NCI-H510A (cell line): ENCODE measurements at regions not wholly inside any gene's neighbourhood (a gene's known extent, or its start where the extent isn't known, plus 50 kb on each side); places are given as distances from the start of the nearest gene placed in this dataset.
"Not testable (repeated sequence)": the region's sequence is repeated elsewhere in the genome, so short reads cannot be mapped to it uniquely, and the experiment has no call there.

Experiments
- DNase-seq: peaks from one replicate; lab custom pipeline; 2025; lab: John Stamatoyannopoulos, UW

GRCh38 chr3:150357923-150358607, 50.0 kb upstream of the TSC22D2 start:
- DNase-seq = no peak

- no peak for DNase-seq
Measured at GRCh38 chr3:150357140-150357539, 51.0 kb upstream of the TSC22D2 start.

- DNase-seq = no peak
Measured at GRCh38 chr3:150355574-150355973, 52.5 kb upstream of the TSC22D2 start.

GRCh38 chr3:150352931-150353330, 55.2 kb upstream of the TSC22D2 start:
- DNase-seq = no peak

GRCh38 chr3:150351398-150351797, 56.7 kb upstream of the TSC22D2 start:
- DNase-seq = no peak

- no peak for DNase-seq
Measured at GRCh38 chr3:150349314-150350097, 58.6 kb upstream of the TSC22D2 start.

- DNase-seq = no peak
Measured at GRCh38 chr3:150348500-150348899, 59.6 kb upstream of the TSC22D2 start.

- DNase-seq = no peak
Measured at GRCh38 chr3:150346981-150347863, 60.9 kb upstream of the TSC22D2 start.

- DNase-seq = no peak
Measured at GRCh38 chr3:150346266-150346665, 61.8 kb upstream of the TSC22D2 start.

GRCh38 chr3:150345021-150345538, 63.0 kb upstream of the TSC22D2 start:
- no peak for DNase-seq

GRCh38 chr3:150344079-150344759, 63.9 kb upstream of the TSC22D2 start:
- DNase-seq = no peak

GRCh38 chr3:150342896-150343467, 65.1 kb upstream of the TSC22D2 start:
- no peak for DNase-seq

- no peak for DNase-seq
Measured at GRCh38 chr3:150341891-150342290, 66.2 kb upstream of the TSC22D2 start.

- not testable (repeated sequence) for DNase-seq
Measured at GRCh38 chr3:150336363-150336762, 71.7 kb upstream of the TSC22D2 start.

GRCh38 chr3:150335631-150336030, 72.5 kb upstream of the TSC22D2 start:
- no peak for DNase-seq

- DNase-seq = no peak
Measured at GRCh38 chr3:150334974-150335373, 73.1 kb upstream of the TSC22D2 start.

GRCh38 chr3:150333477-150333876, 74.6 kb upstream of the TSC22D2 start:
- no peak for DNase-seq

GRCh38 chr3:150331978-150332568, 76.0 kb upstream of the TSC22D2 start:
- DNase-seq = no peak

GRCh38 chr3:150330872-150331271, 77.2 kb upstream of the TSC22D2 start:
- peak; percentile 17 for DNase-seq

- DNase-seq = no peak
Measured at GRCh38 chr3:150330174-150330573, 77.9 kb upstream of the TSC22D2 start.

- no peak for DNase-seq
Measured at GRCh38 chr3:150329408-150329807, 78.7 kb upstream of the TSC22D2 start.
